Ishikawa (cell line): ENCODE measurements at regions not wholly inside any gene's neighbourhood (a gene's known extent, or its start where the extent isn't known, plus 50 kb on each side); places are given as distances from the start of the nearest gene placed in this dataset.

ENCODE experiments used
- CEBPB ChIP-seq: IDR thresholded peaks from 2 replicates; pipeline ENCODE4 v1.6.1; 2012
- EGR1 ChIP-seq: IDR thresholded peaks from 2 replicates; pipeline ENCODE4 v1.6.1; 2012
- EP300 ChIP-seq: IDR thresholded peaks from 2 replicates; pipeline ENCODE4 v1.6.1; 2012; ENCODE audit warnings: borderline replicate concordance
- NFIC ChIP-seq: IDR thresholded peaks from 2 replicates; pipeline ENCODE4 v1.6.1; 2012
- TAF1 ChIP-seq: IDR thresholded peaks from 2 replicates; pipeline ENCODE4 v1.6.1; 2012; ENCODE audit warnings: low read depth, mild to moderate bottlenecking
- TCF12 ChIP-seq: IDR thresholded peaks from 2 replicates; pipeline ENCODE4 v1.6.1; 2012; ENCODE audit warnings: low read depth
- TF ChIP-seq, protein P1 (sequence below): IDR thresholded peaks from 2 replicates; pipeline ENCODE4 v1.6.1; 2012; ENCODE audit warnings: low read depth, mild to moderate bottlenecking

DNA sequence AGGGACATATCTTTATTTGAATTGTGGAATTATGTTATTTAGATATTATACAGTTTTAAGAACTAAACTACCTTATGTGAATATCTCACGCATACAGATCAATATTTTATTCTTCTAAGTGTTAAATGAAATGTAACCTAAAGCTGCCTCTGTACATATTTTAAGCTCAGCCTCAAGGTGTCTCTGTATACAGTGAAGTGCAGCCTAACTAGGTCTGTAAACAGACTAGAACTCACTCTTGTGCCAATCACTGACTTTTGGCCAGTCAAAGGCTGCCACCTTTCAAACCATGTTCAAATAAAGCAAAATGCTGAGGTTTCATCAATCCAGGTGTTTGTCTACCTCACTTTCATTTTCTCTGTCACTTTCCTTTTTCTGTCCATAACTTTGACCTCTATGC is 1074.5 kb upstream of the PRKX start:
- TF ChIP-seq EP300, result no peak
- TF ChIP-seq, protein P1, sequence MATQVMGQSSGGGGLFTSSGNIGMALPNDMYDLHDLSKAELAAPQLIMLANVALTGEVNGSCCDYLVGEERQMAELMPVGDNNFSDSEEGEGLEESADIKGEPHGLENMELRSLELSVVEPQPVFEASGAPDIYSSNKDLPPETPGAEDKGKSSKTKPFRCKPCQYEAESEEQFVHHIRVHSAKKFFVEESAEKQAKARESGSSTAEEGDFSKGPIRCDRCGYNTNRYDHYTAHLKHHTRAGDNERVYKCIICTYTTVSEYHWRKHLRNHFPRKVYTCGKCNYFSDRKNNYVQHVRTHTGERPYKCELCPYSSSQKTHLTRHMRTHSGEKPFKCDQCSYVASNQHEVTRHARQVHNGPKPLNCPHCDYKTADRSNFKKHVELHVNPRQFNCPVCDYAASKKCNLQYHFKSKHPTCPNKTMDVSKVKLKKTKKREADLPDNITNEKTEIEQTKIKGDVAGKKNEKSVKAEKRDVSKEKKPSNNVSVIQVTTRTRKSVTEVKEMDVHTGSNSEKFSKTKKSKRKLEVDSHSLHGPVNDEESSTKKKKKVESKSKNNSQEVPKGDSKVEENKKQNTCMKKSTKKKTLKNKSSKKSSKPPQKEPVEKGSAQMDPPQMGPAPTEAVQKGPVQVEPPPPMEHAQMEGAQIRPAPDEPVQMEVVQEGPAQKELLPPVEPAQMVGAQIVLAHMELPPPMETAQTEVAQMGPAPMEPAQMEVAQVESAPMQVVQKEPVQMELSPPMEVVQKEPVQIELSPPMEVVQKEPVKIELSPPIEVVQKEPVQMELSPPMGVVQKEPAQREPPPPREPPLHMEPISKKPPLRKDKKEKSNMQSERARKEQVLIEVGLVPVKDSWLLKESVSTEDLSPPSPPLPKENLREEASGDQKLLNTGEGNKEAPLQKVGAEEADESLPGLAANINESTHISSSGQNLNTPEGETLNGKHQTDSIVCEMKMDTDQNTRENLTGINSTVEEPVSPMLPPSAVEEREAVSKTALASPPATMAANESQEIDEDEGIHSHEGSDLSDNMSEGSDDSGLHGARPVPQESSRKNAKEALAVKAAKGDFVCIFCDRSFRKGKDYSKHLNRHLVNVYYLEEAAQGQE, result no peak
- no peak for TF ChIP-seq NFIC
- TF ChIP-seq TAF1, result no peak
- TF ChIP-seq TCF12, result no peak
- no peak for TF ChIP-seq CEBPB
- TF ChIP-seq EGR1, result no peak
